Liver (tissue), 3 donors: ENCODE measurements at regions not wholly inside any gene's neighbourhood (a gene's known extent, or its start where the extent isn't known, plus 50 kb on each side); places are given as distances from the start of the nearest gene placed in this dataset.

Experiments used
- CTCF ChIP-seq: fragments of 150-350 bp; IDR thresholded peaks from 2 replicates; pipeline ENCODE4 v1.5.1; 2017; ENCODE audit warnings: improper control_type of control experiment, low read depth, low read length; ENCODE audit not compliant: missing input control
- NR2F2 ChIP-seq: IDR thresholded peaks from 2 replicates; pipeline ENCODE4 v1.6.1; 2016; ENCODE audit warnings: antibody characterized with exemption
- SP1 ChIP-seq: IDR thresholded peaks from 2 replicates; pipeline ENCODE4 v1.6.1; 2018; ENCODE audit warnings: antibody characterized with exemption, mild to moderate bottlenecking
- YY1 ChIP-seq: IDR thresholded peaks from 2 replicates; pipeline ENCODE4 v1.6.1; 2016; ENCODE audit warnings: antibody characterized with exemption, mild to moderate bottlenecking
- ZBTB33 ChIP-seq: IDR thresholded peaks from 2 replicates; pipeline ENCODE4 v1.6.1; 2016; ENCODE audit warnings: antibody characterized with exemption
- donor health status: healthy.
- donor health status: healthy.

DNA sequence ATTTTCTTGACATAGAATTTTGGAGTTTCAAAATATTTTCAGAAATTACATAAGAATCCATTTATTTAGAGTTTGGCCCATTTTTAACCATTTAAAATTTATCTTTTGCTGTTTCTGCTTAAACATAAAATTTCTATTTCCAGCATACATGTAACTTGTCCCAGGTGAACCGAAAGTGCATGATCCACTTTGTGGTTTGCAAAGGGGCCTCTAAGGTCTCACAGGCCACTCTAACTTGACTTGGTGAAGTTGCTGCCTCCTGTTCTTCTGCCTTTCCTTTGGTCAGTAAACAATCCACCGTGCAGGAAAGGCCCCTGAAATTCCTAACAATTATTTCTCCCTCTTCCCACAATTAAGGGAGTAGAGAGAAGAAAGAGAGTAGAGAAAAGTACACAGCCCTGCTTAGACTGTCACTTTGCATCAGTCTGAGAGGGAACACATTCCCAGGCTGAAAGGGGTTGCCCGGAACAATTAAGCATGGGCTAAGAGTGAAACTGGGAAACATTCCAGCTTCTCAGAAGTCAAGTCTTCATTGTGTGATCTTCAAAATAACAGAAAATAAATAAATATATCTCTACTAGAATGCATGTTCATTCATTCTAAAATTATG, 79.5 kb upstream of the SEMA3A start:
- TF ChIP-seq CTCF = no peak
- TF ChIP-seq NR2F2 = no peak
- no peak for TF ChIP-seq YY1
- TF ChIP-seq SP1 = no peak
- no peak for TF ChIP-seq ZBTB33
